ENCODE measurements at regions not wholly inside any gene's neighbourhood (a gene's known extent, or its start where the extent isn't known, plus 50 kb on each side); places are given as distances from the start of the nearest gene placed in this dataset.

- POLR2A ChIA-PET = no interaction called here
- TF ChIP-seq ZNF384 (IDR thresholded peaks at IDR 0.05) = no peak
- no peak for TF ChIP-seq SP1 (IDR thresholded peaks at IDR 0.05)
- no peak for TF ChIP-seq LEF1 (IDR thresholded peaks at IDR 0.05; ENCODE audit: borderline replicate concordance)
- TF ChIP-seq FOXA1 (IDR thresholded peaks at IDR 0.05) = no peak
- TF ChIP-seq FOXM1 (IDR thresholded peaks at IDR 0.05; ENCODE audit: borderline replicate concordance) = no peak
- TF ChIP-seq NFRKB (IDR thresholded peaks at IDR 0.05) = no peak
- TF ChIP-seq HDGF (IDR thresholded peaks at IDR 0.05; ENCODE audit: borderline replicate concordance) = no peak
- no peak for TF ChIP-seq TARDBP (IDR thresholded peaks at IDR 0.05)
- TF ChIP-seq FOXK2 (IDR thresholded peaks at IDR 0.05) = no peak
- TF ChIP-seq ELF4 (IDR thresholded peaks at IDR 0.05) = no peak
- TF ChIP-seq BHLHE40 (IDR thresholded peaks at IDR 0.05; ENCODE audit: borderline replicate concordance) = no peak
- no peak for TF ChIP-seq ARNT (IDR thresholded peaks at IDR 0.05)
- TF ChIP-seq L3MBTL2 (conservative IDR thresholded peaks at IDR 0.05) = no peak
- no peak for TF ChIP-seq PKNOX1 (IDR thresholded peaks at IDR 0.05)
- no peak for TF ChIP-seq SUZ12 (IDR thresholded peaks at IDR 0.05)
- TF ChIP-seq CTBP1 (IDR thresholded peaks at IDR 0.05; ENCODE audit: borderline replicate concordance) = no peak
- CTCF ChIA-PET = no interaction called here
- no peak for DNase-seq (ENCODE audit: extremely low spot score)
These were observed 330.7 kb downstream of the NR4A2 start for GRCh38 chr2:156001851-156002250.

- TF ChIP-seq CTBP1 (IDR thresholded peaks at IDR 0.05; ENCODE audit: borderline replicate concordance) (no peak), L3MBTL2 (conservative IDR thresholded peaks at IDR 0.05) (no peak), ARNT (IDR thresholded peaks at IDR 0.05) (no peak), NFRKB (IDR thresholded peaks at IDR 0.05) (no peak), LEF1 (IDR thresholded peaks at IDR 0.05; ENCODE audit: borderline replicate concordance) (no peak), HDGF (IDR thresholded peaks at IDR 0.05; ENCODE audit: borderline replicate concordance) (no peak), FOXA1 (IDR thresholded peaks at IDR 0.05) (no peak), ZNF384 (IDR thresholded peaks at IDR 0.05) (no peak), ELF4 (IDR thresholded peaks at IDR 0.05) (no peak), SP1 (IDR thresholded peaks at IDR 0.05) (no peak), FOXK2 (IDR thresholded peaks at IDR 0.05) (no peak), SUZ12 (IDR thresholded peaks at IDR 0.05) (no peak), FOXM1 (IDR thresholded peaks at IDR 0.05; ENCODE audit: borderline replicate concordance) (no peak), PKNOX1 (IDR thresholded peaks at IDR 0.05) (no peak), BHLHE40 (IDR thresholded peaks at IDR 0.05; ENCODE audit: borderline replicate concordance) (no peak), TARDBP (IDR thresholded peaks at IDR 0.05) (no peak)
- no peak for DNase-seq (ENCODE audit: extremely low spot score)
- POLR2A ChIA-PET = no interaction called here
- CTCF ChIA-PET = no interaction called here
These were observed 335.0 kb downstream of the NR4A2 start for GRCh38 chr2:155997538-155997937.

- no peak for TF ChIP-seq BHLHE40 (IDR thresholded peaks at IDR 0.05; ENCODE audit: borderline replicate concordance)
- TF ChIP-seq LEF1 (IDR thresholded peaks at IDR 0.05; ENCODE audit: borderline replicate concordance) = no peak
- no peak for TF ChIP-seq FOXM1 (IDR thresholded peaks at IDR 0.05; ENCODE audit: borderline replicate concordance)
- CTCF ChIA-PET = no interaction called here
- POLR2A ChIA-PET = no interaction called here
These were observed 338.2 kb downstream of the NR4A2 start for GRCh38 chr2:155994315-155994714.

GRCh38 chr2:155983845-155984244 is 348.7 kb downstream of the NR4A2 start:
- no peak for DNase-seq (ENCODE audit: extremely low spot score)
- POLR2A ChIA-PET = no interaction called here
- CTCF ChIA-PET = no interaction called here
- TF ChIP-seq FOXM1 (IDR thresholded peaks at IDR 0.05; ENCODE audit: borderline replicate concordance) (no peak), NFRKB (IDR thresholded peaks at IDR 0.05) (no peak), ARNT (IDR thresholded peaks at IDR 0.05) (no peak), FOXA1 (IDR thresholded peaks at IDR 0.05) (no peak), ZNF384 (IDR thresholded peaks at IDR 0.05) (no peak)

More at GRCh38 chr2:155994315-155994714, 338.2 kb downstream of the NR4A2 start:
- no peak for DNase-seq (ENCODE audit: extremely low spot score)

GRCh38 chr2:155982135-155982534 is 350.4 kb downstream of the NR4A2 start:
- ChIA-PET POLR2A (no interaction called here), CTCF (no interaction called here)
- TF ChIP-seq NFRKB (IDR thresholded peaks at IDR 0.05) = no peak
- no peak for TF ChIP-seq SUZ12 (IDR thresholded peaks at IDR 0.05)
- TF ChIP-seq FOXM1 (IDR thresholded peaks at IDR 0.05; ENCODE audit: borderline replicate concordance) = no peak
- TF ChIP-seq FOXK2 (IDR thresholded peaks at IDR 0.05) = no peak
- TF ChIP-seq HDGF (IDR thresholded peaks at IDR 0.05; ENCODE audit: borderline replicate concordance) = no peak
- no peak for TF ChIP-seq CTBP1 (IDR thresholded peaks at IDR 0.05; ENCODE audit: borderline replicate concordance)
- TF ChIP-seq L3MBTL2 (conservative IDR thresholded peaks at IDR 0.05) = no peak
- TF ChIP-seq FOXA1 (IDR thresholded peaks at IDR 0.05) = no peak
- no peak for TF ChIP-seq ZNF384 (IDR thresholded peaks at IDR 0.05)
- TF ChIP-seq BHLHE40 (IDR thresholded peaks at IDR 0.05; ENCODE audit: borderline replicate concordance) = no peak
- no peak for DNase-seq (ENCODE audit: extremely low spot score)

GRCh38 chr2:155980941-155981560 is 351.5 kb downstream of the NR4A2 start:
- CTCF ChIA-PET = no interaction called here
- TF ChIP-seq HDGF (IDR thresholded peaks at IDR 0.05; ENCODE audit: borderline replicate concordance) (no peak), PKNOX1 (IDR thresholded peaks at IDR 0.05) (no peak), SUZ12 (IDR thresholded peaks at IDR 0.05) (no peak), ARNT (IDR thresholded peaks at IDR 0.05) (no peak)
- POLR2A ChIA-PET = no interaction called here
- no peak for DNase-seq (ENCODE audit: extremely low spot score)

- POLR2A ChIA-PET = no interaction called here
- no peak for DNase-seq (ENCODE audit: extremely low spot score)
- TF ChIP-seq TARDBP (IDR thresholded peaks at IDR 0.05) (no peak), L3MBTL2 (conservative IDR thresholded peaks at IDR 0.05) (no peak)
- CTCF ChIA-PET = no interaction called here
These were observed 356.8 kb downstream of the NR4A2 start for GRCh38 chr2:155975734-155976133.
